ENCODE measurements at regions not wholly inside any gene's neighbourhood (a gene's known extent, or its start where the extent isn't known, plus 50 kb on each side); places are given as distances from the start of the nearest gene placed in this dataset.

GRCh38 chr5:122600924-122601323, 174.0 kb upstream of the SNX2 start:
- TF ChIP-seq, protein P1, sequence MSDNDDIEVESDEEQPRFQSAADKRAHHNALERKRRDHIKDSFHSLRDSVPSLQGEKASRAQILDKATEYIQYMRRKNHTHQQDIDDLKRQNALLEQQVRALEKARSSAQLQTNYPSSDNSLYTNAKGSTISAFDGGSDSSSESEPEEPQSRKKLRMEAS (IDR thresholded peaks at IDR 0.05), result no peak
- no peak for TF ChIP-seq CTCF (IDR thresholded peaks at IDR 0.05 in 2 of 3, conservative IDR thresholded peaks at IDR 0.05 in 1 of 3; ENCODE audit: borderline replicate concordance in 1 of 3, insufficient read depth in 1 of 3, low read depth in 2 of 3, low read length in 2 of 3)
- TF ChIP-seq, protein P2, sequence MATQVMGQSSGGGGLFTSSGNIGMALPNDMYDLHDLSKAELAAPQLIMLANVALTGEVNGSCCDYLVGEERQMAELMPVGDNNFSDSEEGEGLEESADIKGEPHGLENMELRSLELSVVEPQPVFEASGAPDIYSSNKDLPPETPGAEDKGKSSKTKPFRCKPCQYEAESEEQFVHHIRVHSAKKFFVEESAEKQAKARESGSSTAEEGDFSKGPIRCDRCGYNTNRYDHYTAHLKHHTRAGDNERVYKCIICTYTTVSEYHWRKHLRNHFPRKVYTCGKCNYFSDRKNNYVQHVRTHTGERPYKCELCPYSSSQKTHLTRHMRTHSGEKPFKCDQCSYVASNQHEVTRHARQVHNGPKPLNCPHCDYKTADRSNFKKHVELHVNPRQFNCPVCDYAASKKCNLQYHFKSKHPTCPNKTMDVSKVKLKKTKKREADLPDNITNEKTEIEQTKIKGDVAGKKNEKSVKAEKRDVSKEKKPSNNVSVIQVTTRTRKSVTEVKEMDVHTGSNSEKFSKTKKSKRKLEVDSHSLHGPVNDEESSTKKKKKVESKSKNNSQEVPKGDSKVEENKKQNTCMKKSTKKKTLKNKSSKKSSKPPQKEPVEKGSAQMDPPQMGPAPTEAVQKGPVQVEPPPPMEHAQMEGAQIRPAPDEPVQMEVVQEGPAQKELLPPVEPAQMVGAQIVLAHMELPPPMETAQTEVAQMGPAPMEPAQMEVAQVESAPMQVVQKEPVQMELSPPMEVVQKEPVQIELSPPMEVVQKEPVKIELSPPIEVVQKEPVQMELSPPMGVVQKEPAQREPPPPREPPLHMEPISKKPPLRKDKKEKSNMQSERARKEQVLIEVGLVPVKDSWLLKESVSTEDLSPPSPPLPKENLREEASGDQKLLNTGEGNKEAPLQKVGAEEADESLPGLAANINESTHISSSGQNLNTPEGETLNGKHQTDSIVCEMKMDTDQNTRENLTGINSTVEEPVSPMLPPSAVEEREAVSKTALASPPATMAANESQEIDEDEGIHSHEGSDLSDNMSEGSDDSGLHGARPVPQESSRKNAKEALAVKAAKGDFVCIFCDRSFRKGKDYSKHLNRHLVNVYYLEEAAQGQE (IDR thresholded peaks at IDR 0.05; ENCODE audit: low read depth), result no peak
- no peak for TF ChIP-seq EZH2 (IDR thresholded peaks at IDR 0.05)
- no peak for TF ChIP-seq YY1 (IDR thresholded peaks at IDR 0.05; ENCODE audit: extremely low read depth, insufficient replicate concordance, low read depth, low read length)
- TF ChIP-seq ZBTB33 (IDR thresholded peaks at IDR 0.05; ENCODE audit: extremely low read depth, insufficient replicate concordance, low read length), result no peak
- TF ChIP-seq POLR2A (IDR thresholded peaks at IDR 0.05; ENCODE audit: borderline replicate concordance, extremely low read depth, insufficient read depth, insufficient read length), result no peak
- TF ChIP-seq FOSL1 (IDR thresholded peaks at IDR 0.05; ENCODE audit: low read depth), result no peak
- TF ChIP-seq SRF (IDR thresholded peaks at IDR 0.05; ENCODE audit: low read depth), result no peak
- no peak for TF ChIP-seq SP1 (IDR thresholded peaks at IDR 0.05; ENCODE audit: low read depth)
- TF ChIP-seq TCF7L2 (IDR thresholded peaks at IDR 0.05; ENCODE audit: borderline replicate concordance, extremely low read depth, insufficient read depth, insufficient read length), result no peak
